ENCODE measurements at regions not wholly inside any gene's neighbourhood (a gene's known extent, or its start where the extent isn't known, plus 50 kb on each side); places are given as distances from the start of the nearest gene placed in this dataset.

DNA sequence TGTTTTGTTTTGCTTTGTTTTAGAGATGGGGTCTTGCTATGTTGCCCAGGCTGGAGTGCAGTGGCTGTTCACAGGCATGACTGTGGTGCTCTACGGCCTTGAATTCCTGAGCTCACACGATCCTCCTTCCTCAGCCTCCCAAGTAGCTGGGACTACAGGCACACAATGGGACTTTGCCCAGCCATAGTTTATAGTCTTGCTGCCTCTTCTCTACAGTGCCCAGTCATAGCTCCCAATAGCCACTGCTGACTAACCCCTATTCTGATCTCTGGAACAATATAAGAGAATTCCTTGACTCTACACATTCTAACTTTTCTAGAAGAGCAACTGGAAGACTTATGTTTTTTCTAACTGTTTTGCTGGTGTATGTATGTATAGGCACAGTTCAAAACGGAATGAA lies 319.2 kb downstream of the PCDH7 start:
- TF ChIP-seq, protein P1, sequence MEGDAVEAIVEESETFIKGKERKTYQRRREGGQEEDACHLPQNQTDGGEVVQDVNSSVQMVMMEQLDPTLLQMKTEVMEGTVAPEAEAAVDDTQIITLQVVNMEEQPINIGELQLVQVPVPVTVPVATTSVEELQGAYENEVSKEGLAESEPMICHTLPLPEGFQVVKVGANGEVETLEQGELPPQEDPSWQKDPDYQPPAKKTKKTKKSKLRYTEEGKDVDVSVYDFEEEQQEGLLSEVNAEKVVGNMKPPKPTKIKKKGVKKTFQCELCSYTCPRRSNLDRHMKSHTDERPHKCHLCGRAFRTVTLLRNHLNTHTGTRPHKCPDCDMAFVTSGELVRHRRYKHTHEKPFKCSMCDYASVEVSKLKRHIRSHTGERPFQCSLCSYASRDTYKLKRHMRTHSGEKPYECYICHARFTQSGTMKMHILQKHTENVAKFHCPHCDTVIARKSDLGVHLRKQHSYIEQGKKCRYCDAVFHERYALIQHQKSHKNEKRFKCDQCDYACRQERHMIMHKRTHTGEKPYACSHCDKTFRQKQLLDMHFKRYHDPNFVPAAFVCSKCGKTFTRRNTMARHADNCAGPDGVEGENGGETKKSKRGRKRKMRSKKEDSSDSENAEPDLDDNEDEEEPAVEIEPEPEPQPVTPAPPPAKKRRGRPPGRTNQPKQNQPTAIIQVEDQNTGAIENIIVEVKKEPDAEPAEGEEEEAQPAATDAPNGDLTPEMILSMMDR (conservative IDR thresholded peaks at IDR 0.05 in 1 of 2, IDR thresholded peaks at IDR 0.05 in 1 of 2; ENCODE audit: low read depth in 1 of 2, low read length in 2 of 2): no peak
- TF ChIP-seq EZH2 (IDR thresholded peaks at IDR 0.05; ENCODE audit: low read length, missing control alignments): no peak
- Histone ChIP-seq H2AFZ (ENCODE audit: low read length) (no peak overlapping the region), H3K4me2 (ENCODE audit: extremely low read depth, insufficient read depth, low read length) (no peak overlapping the region), H3K9ac (ENCODE audit: insufficient read depth, low read length) (no peak overlapping the region), H4K20me1 (ENCODE audit: control insufficient read depth, extremely low read depth, insufficient read depth, low read length) (no peaks in the 10 kb centered on the region), H3K36me3 (ENCODE audit: control insufficient read depth, insufficient read depth, low read length) (no peaks in the 10 kb centered on the region), H3K27me3 (ENCODE audit: control insufficient read depth, insufficient read depth, low read length) (no peaks in the 10 kb centered on the region), H3K9me3 (ENCODE audit: control insufficient read depth, insufficient read depth, low read depth, low read length) (no peaks in the 10 kb centered on the region), H3K79me2 (ENCODE audit: control insufficient read depth, insufficient read depth, low read length) (no peaks in the 10 kb centered on the region), H3K4me1 (ENCODE audit: control insufficient read depth, extremely low read depth, insufficient read depth, low read length) (no peaks in the 10 kb centered on the region), H3K4me3 (replicated peaks in 1 of 4; ENCODE audit: control extremely low read depth in 1 of 4, insufficient read depth in 1 of 4, low read depth in 3 of 4, low read length in 4 of 4) (no peak overlapping the region), H3K27ac (ENCODE audit: insufficient read depth, low read length) (no peak overlapping the region)
- no peak for DNase-seq (ENCODE audit: low read depth in 2 of 2)

GRCh38 chr4:31040106-31040505 lies 319.9 kb downstream of the PCDH7 start:
- no peaks in the 10 kb centered on the region for H3K4me1 ChIP-seq (ENCODE audit: control insufficient read depth, extremely low read depth, insufficient read depth, low read length)
- no peaks in the 10 kb centered on the region for H3K27me3 ChIP-seq (ENCODE audit: control insufficient read depth, insufficient read depth, low read length)
- no peak overlapping the region for H3K4me2 ChIP-seq (ENCODE audit: extremely low read depth, insufficient read depth, low read length)
- no peak overlapping the region for H3K4me3 ChIP-seq (replicated peaks in 1 of 4; ENCODE audit: control extremely low read depth in 1 of 4, insufficient read depth in 1 of 4, low read depth in 3 of 4, low read length in 4 of 4)
- DNase-seq (ENCODE audit: low read depth in 2 of 2): no peak
- no peak overlapping the region for H3K9ac ChIP-seq (ENCODE audit: insufficient read depth, low read length)
- no peaks in the 10 kb centered on the region for H4K20me1 ChIP-seq (ENCODE audit: control insufficient read depth, extremely low read depth, insufficient read depth, low read length)
- no peak overlapping the region for H3K27ac ChIP-seq (ENCODE audit: insufficient read depth, low read length)
- TF ChIP-seq EZH2 (IDR thresholded peaks at IDR 0.05; ENCODE audit: low read length, missing control alignments): no peak
- TF ChIP-seq, protein P1 (conservative IDR thresholded peaks at IDR 0.05 in 1 of 2, IDR thresholded peaks at IDR 0.05 in 1 of 2; ENCODE audit: low read depth in 1 of 2, low read length in 2 of 2): no peak
- H3K36me3 ChIP-seq (ENCODE audit: control insufficient read depth, insufficient read depth, low read length): no peaks in the 10 kb centered on the region
- no peak overlapping the region for H2AFZ ChIP-seq (ENCODE audit: low read length)
- no peaks in the 10 kb centered on the region for H3K9me3 ChIP-seq (ENCODE audit: control insufficient read depth, insufficient read depth, low read depth, low read length)
- H3K79me2 ChIP-seq (ENCODE audit: control insufficient read depth, insufficient read depth, low read length): no peaks in the 10 kb centered on the region

DNA sequence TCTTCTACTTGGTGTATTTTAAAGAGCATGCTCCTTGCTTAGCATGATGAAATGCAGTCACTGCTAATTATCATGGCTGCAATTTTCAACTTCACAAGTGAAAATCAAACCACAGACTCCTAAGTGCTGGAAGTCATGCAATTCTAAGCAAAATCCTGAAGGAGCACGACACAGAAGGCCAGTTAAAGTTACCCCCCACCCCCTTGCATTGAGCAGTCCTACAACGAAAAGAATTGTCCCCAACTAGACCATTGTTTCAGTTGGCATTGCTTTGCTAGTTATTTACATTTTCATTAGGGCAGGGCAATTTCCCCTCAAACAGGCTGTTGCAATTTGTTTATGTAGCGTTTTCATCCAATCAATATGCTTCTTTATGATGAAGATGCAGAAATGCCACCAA lies 321.2 kb downstream of the PCDH7 start:
- no peaks in the 10 kb centered on the region for H3K27me3 ChIP-seq (ENCODE audit: control insufficient read depth, insufficient read depth, low read length)
- H3K9me3 ChIP-seq (ENCODE audit: control insufficient read depth, insufficient read depth, low read depth, low read length): no peaks in the 10 kb centered on the region
- TF ChIP-seq, protein P1 (conservative IDR thresholded peaks at IDR 0.05 in 1 of 2, IDR thresholded peaks at IDR 0.05 in 1 of 2; ENCODE audit: low read depth in 1 of 2, low read length in 2 of 2): no peak
- TF ChIP-seq EZH2 (IDR thresholded peaks at IDR 0.05; ENCODE audit: low read length, missing control alignments): no peak
- no peaks in the 10 kb centered on the region for H3K4me1 ChIP-seq (ENCODE audit: control insufficient read depth, extremely low read depth, insufficient read depth, low read length)
- H3K36me3 ChIP-seq (ENCODE audit: control insufficient read depth, insufficient read depth, low read length): no peaks in the 10 kb centered on the region
- no peak overlapping the region for H3K4me2 ChIP-seq (ENCODE audit: extremely low read depth, insufficient read depth, low read length)
- H3K79me2 ChIP-seq (ENCODE audit: control insufficient read depth, insufficient read depth, low read length): no peaks in the 10 kb centered on the region
- no peak overlapping the region for H2AFZ ChIP-seq (ENCODE audit: low read length)
- no peak overlapping the region for H3K9ac ChIP-seq (ENCODE audit: insufficient read depth, low read length)
- H3K4me3 ChIP-seq (replicated peaks in 1 of 4; ENCODE audit: control extremely low read depth in 1 of 4, insufficient read depth in 1 of 4, low read depth in 3 of 4, low read length in 4 of 4): no peak overlapping the region
- DNase-seq (ENCODE audit: low read depth in 2 of 2): no peak
- no peak overlapping the region for H3K27ac ChIP-seq (ENCODE audit: insufficient read depth, low read length)
- no peaks in the 10 kb centered on the region for H4K20me1 ChIP-seq (ENCODE audit: control insufficient read depth, extremely low read depth, insufficient read depth, low read length)

Data from fibroblast of lung (primary cell).